ENCODE measurements at regions not wholly inside any gene's neighbourhood (a gene's known extent, or its start where the extent isn't known, plus 50 kb on each side); places are given as distances from the start of the nearest gene placed in this dataset.

- no peak for DNase-seq (ENCODE audit: low read depth)
Observed at GRCh38 chr21:23725576-23725975, 1881.7 kb downstream of the MRPL39 start.

GRCh38 chr21:23718446-23719285 lies 1888.6 kb downstream of the MRPL39 start:
- DNase-seq (ENCODE audit: low read depth): no peak

- no peak for DNase-seq (ENCODE audit: low read depth)
Observed at GRCh38 chr21:23712166-23712565, 1895.1 kb downstream of the MRPL39 start.

GRCh38 chr21:23706431-23706830 lies 1900.8 kb downstream of the MRPL39 start:
- no peak for DNase-seq (ENCODE audit: low read depth)

GRCh38 chr21:23699402-23699801 lies 1907.9 kb downstream of the MRPL39 start:
- no peak for DNase-seq (ENCODE audit: low read depth)

- DNase-seq (ENCODE audit: low read depth): no peak
Observed at GRCh38 chr21:23698619-23699018, 1908.7 kb downstream of the MRPL39 start.

- DNase-seq (ENCODE audit: low read depth): no peak
Observed at GRCh38 chr21:23695443-23695842, 1911.8 kb downstream of the MRPL39 start.

- no peak for DNase-seq (ENCODE audit: low read depth)
Observed at GRCh38 chr21:23694390-23694789, 1912.9 kb downstream of the MRPL39 start.

- DNase-seq (ENCODE audit: low read depth): no peak
Observed at GRCh38 chr21:23690316-23690715, 1917.0 kb downstream of the MRPL39 start.

- DNase-seq (ENCODE audit: low read depth): no peak
Observed at GRCh38 chr21:23686737-23687523, 1920.4 kb downstream of the MRPL39 start.

- no peak for DNase-seq (ENCODE audit: low read depth)
Observed at GRCh38 chr21:23684431-23684830, 1922.8 kb downstream of the MRPL39 start.

- DNase-seq (ENCODE audit: low read depth): no peak
Observed at GRCh38 chr21:23664193-23664694, 1943.0 kb downstream of the MRPL39 start.

- DNase-seq (ENCODE audit: low read depth): no peak
Observed at GRCh38 chr21:23660560-23660959, 1946.7 kb downstream of the MRPL39 start.

- DNase-seq (ENCODE audit: low read depth): no peak
Observed at GRCh38 chr21:23644768-23645167, 1962.5 kb downstream of the MRPL39 start.

- DNase-seq (ENCODE audit: low read depth): no peak
Observed at GRCh38 chr21:23639721-23640120, 1967.6 kb downstream of the MRPL39 start.

GRCh38 chr21:23638131-23638695 lies 1969.1 kb downstream of the MRPL39 start:
- no peak for DNase-seq (ENCODE audit: low read depth)

- no peak for DNase-seq (ENCODE audit: low read depth)
Observed at GRCh38 chr21:23633447-23633940, 1973.8 kb downstream of the MRPL39 start.

- DNase-seq (ENCODE audit: low read depth): no peak
Observed at GRCh38 chr21:23624281-23624680, 1983.0 kb downstream of the MRPL39 start.

GRCh38 chr21:23613014-23613413 lies 1994.3 kb downstream of the MRPL39 start:
- no peak for DNase-seq (ENCODE audit: low read depth)

- DNase-seq (ENCODE audit: low read depth): no peak
Observed at GRCh38 chr21:23612210-23612609, 1995.1 kb downstream of the MRPL39 start.

- no peak for DNase-seq (ENCODE audit: low read depth)
Observed at GRCh38 chr21:23607782-23608431, 1999.4 kb downstream of the MRPL39 start.

GRCh38 chr21:23601549-23601948 lies 2005.7 kb downstream of the MRPL39 start:
- no peak for DNase-seq (ENCODE audit: low read depth)
